ENCODE measurements at regions not wholly inside any gene's neighbourhood (a gene's known extent, or its start where the extent isn't known, plus 50 kb on each side); places are given as distances from the start of the nearest gene placed in this dataset.

DNA sequence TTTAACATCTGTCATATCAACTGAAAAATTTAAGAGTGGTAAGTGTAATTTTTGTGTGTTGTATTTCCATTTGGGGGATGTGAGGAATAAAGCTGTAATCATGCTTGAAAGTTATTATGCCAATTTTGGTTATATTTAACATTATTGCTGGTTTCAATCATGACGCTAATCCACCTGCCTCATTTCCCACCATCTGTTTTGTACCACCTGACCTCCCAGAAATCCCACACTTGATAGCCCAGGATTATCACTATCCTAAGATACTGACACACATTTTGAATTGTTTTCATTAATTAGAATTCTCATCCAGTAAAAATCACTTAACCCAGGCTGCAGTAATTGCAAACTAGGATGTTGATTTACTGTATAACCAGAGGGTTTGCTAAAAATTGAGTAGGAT lies 1119.8 kb downstream of the AACS start:
- no peak for DNase-seq (ENCODE audit: low read depth, low spot score)

DNA sequence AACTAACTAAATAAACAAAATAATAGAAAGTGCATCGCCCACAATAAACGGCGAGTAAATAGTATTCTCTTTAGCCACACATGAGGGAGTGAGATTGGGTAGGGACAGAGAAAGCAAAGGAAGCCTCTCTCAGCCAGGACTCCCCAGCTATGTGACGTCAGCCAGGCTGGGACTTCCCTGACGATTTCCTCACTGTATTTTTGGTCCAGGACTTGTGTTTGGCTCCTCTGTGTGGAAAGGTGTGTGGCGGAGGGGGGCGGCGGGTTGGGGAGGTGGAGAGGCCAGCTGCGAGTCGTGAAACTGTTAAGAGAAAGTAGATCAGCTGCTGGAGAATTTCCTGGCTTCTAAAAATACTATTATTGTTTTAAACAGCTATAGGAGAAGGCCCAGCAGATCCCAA lies 1124.6 kb downstream of the AACS start:
- DNase-seq (ENCODE audit: low read depth, low spot score): no peak

DNA sequence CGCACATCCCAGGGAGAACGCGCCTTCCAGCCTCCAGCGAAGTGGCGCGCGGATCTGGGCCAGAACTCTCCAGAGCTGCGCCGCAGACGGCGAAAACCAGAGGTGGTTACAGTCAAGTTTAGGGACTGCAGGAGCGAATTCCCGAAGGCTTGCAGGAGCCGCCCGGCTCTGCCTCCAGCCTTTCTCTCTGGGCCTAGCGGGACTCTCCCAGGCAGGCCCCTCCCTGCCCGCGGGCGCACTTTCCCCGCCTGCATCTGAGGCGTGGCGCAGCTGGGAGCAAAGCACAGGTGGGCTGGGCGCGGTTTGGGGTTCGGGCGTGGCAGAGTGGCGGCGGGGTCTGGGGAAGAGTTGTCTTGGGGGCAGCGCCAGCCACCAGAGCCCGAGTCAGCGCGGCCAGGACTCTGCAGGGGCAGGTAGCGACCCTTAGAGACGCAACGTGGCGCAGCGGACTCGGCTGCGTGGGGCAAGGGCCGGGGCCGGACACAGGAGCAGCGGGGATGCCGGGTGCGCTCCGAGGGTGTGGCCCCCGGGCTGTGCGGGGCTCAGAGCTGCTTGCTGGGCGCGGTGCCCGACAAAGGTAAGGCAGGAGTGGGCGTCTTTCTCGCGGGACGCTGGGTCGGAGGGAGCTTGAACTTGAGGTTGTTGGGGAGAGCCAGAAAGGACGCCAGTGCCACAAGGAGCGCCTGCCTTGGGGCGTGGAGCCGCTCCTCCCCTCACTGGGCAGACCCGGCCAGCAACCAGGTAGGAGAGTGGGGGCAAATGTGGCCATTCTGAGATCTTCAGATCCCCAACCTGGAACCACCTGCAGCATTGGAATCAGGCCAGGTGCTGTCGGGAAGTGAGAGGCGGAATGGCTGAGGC lies 1126.0 kb downstream of the AACS start:
- DNase-seq (ENCODE audit: low read depth, low spot score): no peak

DNA sequence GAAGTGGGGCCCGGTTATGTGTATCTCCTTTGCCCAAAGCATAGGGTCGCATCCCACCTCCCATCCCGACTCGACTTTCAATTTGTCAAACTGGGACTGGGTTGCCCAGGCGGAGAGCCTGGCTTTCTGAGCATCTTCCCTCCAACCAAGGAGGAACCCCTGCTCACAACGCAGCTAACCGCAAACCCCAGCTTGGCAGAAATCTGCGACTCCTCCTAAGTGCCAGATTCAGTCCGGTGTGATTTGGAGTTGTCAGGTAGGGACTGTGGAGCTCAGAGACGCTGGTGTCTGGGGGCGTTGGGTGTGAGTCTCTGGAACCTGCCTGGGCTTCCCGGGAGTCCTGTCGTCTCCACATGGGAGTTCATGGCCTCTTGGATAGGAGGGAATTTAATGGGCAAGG lies 1126.7 kb downstream of the AACS start:
- DNase-seq (ENCODE audit: low read depth, low spot score): no peak

DNA sequence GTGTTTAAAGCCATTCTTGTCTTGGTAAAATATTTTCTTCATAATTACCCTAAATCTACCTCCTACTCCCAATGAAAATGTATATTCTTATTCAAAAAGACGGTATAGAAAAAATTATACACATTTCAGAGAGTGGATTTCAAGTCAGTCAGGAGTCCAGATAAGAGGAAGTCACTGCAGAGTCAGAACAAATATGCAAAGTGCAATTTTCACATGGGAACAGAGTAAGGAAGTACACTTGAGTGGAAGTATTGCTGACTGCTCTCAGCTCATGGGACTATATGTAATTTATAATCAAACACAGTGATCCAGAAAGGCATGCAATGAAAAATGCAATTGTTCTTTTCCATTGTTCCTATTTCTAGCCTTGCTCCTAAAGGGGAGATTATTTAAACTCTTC lies 1128.0 kb downstream of the AACS start:
- no peak for DNase-seq (ENCODE audit: low read depth, low spot score)

DNA sequence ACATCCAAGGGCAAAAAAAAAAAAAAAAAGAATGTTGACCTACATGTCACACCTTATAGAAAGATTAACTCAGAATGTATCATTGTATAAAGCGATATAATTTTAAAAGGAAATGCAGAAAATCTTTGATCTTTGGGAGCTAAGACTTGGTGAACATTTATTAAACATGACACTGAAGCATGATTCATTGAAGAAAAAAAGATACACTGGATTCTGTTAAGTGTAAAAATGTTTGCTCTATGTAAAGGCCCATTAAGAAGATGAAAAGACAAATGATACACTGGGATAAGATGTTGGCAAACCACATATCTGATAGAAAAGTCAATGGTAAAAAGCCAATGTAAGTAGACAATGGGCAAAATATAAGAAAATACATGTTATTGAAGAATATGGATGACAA lies 1131.0 kb downstream of the AACS start:
- DNase-seq (ENCODE audit: low read depth, low spot score): no peak

DNA sequence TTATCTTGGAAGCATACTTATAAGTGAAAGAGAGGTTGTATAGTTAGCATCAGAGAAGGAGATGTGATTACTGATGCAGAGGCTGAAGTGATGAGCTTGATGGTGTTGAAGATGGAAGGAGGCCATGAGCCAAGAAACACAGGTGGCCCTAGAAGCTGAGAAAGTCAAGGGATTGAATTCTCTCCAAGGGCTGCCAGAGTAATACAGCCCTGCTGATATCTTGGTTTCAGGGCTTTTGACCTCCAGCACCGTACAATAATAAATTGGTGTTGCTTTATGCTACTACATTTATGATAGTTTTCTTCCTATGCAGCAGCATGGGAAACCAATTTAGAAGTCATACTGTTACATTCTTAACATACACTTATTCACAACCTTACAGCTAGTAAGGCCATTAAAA lies 1133.3 kb downstream of the AACS start:
- no peak for DNase-seq (ENCODE audit: low read depth, low spot score)

DNA sequence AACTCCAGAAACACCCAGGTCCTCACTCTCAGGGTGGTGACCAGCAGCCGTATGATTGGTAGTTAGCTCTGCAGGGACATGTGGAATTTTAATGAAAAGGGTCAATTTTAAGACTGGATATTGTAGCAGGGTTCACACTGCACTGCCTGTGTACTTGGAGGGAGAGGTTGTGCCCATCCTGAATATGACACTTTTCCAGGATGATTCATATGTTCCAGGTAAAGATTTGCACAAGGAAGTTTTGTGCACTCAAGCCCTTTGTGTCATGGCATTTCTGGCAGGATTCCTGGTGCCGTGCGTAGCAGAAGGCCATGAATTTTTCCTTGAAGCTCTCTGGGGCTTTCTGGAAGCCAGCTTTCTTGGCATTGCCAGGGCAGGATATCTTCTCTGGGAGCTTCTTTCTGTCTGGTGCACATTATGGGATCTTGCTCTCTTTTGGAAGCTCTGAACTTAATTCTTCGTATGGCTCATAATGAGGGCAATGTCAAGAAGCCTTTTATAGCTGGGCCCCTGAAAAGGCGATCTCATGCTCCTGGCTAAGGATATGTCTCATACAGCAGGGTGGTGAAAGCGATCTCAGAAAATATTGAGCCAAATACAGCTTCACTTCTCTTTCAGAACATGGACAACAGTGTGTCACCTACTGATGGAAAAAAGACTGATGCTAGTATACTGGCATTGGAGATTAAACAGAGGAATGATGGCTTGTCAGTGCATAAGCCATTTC lies 1133.9 kb downstream of the AACS start:
- DNase-seq (ENCODE audit: low read depth, low spot score): no peak

DNA sequence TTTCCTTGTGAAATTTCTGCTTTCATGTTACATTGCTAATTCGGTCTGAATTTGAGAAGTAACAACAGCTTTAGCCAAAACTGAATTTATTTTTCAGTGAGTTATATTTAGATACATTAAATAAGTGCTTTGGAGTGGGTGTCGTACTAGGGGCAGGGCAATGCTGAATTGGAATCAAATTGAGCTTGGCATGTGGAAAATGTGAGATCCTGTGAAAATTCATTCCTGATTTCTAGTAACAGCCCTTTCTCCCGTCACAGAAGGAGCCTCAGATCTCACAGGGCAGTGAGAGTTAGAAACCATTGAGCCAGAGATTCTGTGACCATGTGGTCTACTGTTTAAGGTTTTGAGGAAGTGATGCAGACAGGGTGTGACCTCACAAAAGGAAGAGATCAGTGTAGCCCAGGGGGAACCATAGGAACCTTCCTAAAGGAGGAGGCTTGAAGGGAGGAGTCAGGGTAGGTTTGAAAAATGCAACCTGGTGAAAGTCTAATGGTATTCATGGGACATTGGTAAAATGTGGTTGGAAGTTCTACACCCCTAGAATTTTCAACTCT lies 1136.8 kb downstream of the AACS start:
- DNase-seq (ENCODE audit: low read depth, low spot score): no peak

DNA sequence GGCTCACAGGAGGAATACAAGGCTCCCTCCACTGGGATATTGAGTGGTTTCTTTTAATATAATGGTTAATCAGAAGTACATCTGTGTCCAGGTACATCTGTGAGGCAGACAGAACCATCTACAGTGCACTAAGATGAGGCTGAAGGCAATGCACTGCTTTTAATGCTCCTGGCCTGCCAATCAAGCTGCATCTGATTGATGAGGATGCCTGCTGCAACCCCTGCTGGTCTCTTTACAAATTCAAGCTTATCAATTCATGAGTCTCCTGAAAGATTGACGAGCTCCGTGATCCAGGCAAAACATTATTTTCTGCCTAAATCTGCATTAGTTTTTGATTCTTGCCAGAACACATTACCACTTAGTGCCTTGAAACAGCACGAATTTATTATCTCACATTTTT lies 1139.1 kb downstream of the AACS start:
- DNase-seq (ENCODE audit: low read depth, low spot score): no peak

DNA sequence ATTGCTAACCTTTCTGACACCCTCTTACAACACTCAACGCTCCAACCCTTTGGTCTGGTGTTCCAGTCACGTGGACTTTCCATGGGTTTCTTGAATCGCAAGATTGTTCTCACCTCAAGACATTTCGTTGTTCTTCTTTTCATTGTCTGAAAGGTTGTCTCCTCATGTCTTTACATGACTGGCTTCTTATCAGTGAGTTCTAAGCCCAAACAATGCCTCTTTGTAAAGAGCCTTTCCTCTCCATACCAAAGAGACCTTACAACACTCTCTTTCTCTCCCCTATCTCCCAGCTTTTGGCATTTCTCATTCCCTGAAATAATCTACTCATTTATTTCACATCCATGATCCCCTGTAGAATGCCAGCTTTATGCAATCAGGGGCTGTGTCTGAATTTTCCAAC lies 1144.8 kb downstream of the AACS start:
- no peak for DNase-seq (ENCODE audit: low read depth, low spot score)

DNA sequence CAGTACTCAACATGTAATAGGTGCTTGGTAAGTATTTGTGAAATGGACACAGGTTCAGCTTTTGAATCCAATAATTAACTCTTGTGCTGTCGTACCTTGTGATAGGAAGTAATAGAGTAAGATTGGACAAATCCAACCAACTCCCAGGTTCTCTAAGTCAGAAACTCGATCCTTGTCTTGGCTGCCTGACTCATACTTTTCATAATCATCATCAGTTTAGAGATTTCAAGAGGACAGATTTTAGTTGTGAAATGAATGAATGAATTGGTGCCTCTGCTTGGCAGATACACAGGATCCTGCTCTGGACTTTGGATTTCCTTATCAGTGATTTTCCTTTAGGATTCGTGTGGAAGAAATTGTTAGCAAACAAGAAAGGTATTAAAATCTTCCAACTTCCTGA lies 1145.2 kb downstream of the AACS start:
- DNase-seq (ENCODE audit: low read depth, low spot score): no peak

DNA sequence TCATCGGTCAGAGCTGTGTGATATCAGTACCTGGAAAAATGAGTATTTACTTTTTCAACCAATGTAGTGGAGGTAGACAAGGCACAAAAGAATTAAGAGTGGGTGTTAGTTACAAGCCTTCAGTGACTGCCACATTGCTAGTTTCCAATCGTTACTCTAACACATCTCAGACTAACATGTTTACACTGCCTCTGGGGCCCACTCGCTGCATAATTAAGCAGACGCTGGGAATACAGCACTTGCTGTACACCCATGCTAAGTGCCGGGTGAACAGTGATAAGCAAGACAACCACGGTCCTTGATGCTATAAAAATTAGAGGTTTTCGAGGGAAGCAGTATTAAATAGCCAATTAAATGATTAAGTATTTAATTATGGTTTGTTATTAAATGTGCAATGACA lies 1147.6 kb downstream of the AACS start:
- no peak for DNase-seq (ENCODE audit: low read depth, low spot score)

DNA sequence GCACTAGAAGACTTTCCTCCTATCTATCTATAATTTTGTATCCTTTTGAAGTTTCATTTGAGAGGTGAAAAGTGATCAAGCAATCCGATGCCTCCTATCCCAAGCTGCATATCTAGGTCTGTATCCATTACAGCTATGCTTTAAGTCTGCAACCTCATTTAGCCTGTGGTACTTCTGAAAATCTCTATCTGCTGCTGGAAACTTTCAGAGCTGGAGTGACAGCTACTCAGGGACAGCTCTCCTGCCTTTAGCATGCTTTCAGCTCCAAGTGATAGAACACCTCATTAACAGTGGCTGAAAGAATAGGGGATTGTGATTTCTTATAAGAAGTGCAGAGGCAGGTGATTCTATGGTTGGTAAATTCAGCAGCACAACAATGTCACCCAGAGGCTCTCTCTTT lies 1153.5 kb downstream of the AACS start:
- DNase-seq (ENCODE audit: low read depth, low spot score): no peak

DNA sequence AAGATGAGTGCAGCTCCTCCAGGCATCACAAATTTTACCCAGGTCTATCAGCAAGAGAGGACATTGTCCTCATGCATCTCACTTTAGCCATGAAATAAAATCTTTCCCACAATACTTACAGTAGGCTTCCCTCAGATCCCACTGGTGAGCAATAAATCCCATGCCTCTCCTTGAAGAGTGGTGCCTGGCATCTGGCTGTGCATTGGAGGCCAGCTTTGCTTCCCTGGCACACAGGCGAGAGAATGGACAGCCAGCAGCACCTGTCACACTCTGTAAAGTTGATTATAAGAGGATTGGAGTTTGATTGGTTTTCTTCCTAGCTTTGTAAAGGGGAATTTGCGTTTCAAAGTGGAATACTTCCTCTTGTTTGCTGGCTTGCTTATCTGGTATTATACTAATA lies 1153.9 kb downstream of the AACS start:
- no peak for DNase-seq (ENCODE audit: low read depth, low spot score)

DNA sequence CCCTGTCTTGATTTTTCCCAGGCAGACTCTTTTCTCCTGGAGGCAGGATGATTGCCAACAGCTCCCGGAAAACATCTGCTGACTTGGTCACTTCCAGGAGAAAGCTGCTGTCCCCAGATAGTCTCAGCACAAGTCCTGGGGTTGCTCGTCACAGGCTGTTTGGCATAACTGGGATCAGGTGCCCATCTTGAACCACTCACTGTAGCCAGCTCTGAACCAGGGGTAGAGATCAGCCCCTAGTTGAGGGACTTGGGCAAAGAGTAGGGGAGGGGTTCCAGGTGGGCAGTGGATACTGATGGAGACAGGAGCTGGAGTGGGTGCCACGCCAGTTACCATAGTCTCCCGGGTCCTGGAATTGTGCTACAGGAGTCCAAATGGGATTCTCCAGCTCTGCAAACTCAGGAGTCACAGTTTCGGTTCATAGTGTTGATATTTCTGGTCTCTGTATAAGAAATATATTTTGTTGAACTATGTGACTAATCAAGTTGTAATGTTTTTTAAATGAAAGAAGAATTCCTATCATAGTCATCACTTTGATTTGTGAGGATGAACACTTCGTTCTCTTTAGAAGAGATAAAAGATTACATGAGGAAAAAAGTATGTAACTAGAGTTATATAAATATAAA lies 1154.5 kb downstream of the AACS start:
- DNase-seq (ENCODE audit: low read depth, low spot score): no peak

DNA sequence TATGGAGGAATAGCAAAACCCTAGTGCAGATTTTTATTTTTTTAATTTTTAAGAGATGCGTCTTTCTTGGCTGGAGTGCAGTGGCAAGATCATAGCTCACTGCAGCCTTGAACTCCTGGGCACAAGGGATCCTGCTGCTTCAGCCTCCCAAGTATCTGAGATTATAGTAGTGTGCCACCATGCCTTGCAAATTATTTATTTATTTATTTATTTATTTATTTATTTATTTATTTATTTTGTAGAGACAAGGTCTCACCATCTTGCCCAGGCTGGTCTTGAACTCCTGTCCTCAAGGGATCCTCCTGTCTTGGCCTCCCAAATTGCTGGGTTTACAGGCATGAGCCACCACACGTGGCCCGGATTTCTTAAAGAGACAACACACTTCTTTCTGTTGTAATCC lies 1158.8 kb downstream of the AACS start:
- no peak for DNase-seq (ENCODE audit: low read depth, low spot score)

DNA sequence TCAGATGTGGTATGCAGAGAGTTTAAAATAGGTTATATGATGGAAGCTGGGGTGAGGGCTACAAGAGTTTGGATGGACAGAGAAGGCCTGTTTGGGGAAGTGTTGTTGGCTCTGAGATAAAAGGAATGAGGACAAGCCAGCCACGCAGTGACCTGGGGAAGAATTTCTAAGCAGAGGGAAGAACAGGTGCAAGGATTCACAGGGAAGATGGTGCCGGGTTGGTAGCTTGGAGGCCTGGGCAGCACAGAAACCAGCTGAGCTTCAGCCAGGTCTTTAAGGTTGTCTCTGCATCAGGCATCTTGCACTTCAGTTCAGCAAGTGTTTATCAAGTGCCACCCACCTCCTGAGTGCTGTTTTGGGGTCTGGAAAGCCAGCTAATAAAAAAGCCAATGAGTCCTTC lies 1163.7 kb downstream of the AACS start:
- no peak for DNase-seq (ENCODE audit: low read depth, low spot score)

DNA sequence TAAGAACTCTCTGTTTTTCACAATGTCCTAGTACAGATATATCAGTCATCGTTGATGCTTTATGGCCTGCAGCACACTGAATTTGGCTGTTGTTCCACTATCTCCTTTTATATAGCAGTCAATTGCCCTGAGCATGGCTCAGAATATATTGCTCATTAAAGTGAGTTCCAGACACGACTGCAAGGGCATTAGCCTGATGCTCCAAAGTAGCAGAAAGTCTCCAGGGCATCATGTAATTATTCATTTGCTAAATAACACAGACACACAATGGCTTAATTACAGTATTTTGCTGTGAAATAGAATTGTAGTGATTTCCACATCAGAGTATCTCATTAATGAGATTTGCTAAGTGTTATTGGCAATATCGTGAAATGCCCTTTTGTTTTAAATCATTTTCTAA lies 1167.5 kb downstream of the AACS start:
- no peak for DNase-seq (ENCODE audit: low read depth, low spot score)

DNA sequence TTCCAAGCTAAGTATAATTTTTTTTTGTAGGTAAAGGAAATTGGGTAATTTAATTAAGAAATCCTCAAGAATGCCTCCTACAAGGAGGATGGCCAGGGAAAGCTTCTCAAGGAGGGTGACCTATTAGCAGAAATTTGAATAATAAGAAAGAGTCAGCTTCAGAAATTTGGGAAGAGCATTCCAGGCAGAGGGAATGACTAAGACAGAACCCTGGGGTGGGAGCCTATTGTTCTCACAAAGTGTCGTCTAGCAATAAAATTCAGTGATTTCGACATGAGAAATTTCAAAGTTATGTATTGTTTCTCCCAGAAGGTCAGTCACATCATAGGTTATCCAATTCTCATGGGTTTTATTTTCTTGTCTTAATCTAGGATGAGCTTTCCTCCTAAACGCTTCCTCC lies 1168.4 kb downstream of the AACS start:
- no peak for DNase-seq (ENCODE audit: low read depth, low spot score)

DNA sequence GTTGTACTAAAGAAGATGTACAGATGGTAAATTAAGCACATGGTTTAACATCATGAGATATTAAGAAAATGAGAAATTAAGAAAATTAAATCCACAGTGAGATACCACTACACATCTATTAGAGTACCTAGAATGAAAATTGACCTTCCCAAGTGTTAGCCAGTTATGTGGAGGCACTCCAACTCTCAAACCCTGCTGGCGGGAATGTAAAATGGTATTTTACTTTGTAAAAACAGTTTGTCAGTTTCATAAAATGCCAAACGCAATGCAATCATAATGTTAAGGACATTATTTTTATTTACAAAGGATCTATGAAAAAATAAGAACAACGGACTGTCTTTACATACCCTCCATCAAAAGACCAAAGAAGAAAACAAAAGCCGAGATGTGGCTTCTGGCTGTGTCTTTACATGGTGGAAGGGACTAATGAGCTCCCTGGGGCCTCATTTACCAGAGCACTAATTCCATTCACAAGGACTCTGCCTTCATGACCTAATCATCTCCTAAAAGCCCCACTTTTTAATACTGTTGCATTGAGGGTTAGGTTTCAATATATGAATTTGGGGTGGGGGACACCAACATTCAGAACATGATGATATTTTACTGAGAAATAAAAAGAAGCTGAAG lies 1178.7 kb downstream of the AACS start:
- DNase-seq (ENCODE audit: low read depth, low spot score): no peak

DNA sequence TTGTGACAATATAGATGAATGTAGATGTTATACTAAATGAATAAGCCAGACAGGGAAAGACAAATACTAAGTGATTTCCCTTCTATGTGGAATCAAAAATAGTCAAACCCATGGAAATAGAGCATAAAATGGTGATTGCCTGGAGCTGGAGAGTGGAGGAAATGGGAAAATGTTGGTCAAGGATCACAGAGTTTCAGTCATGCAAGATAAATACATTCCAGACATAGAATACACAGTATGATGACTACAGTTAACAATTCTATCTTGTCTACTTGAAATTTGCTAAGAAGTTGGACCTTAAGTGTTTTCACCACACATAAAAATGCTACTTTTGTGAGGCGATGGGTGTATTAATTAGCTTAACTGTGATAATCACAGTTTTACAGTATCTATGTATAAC lies 1182.7 kb downstream of the AACS start:
- no peak for DNase-seq (ENCODE audit: low read depth, low spot score)
